Right lobe of liver (tissue), 6 donors: ENCODE measurements at regions not wholly inside any gene's neighbourhood (a gene's known extent, or its start where the extent isn't known, plus 50 kb on each side); places are given as distances from the start of the nearest gene placed in this dataset.

Source experiments
- ATAC-seq, 4 donors: fragments of 200-7000 bp; cut with Tn5 transposase; one replicate each; pipeline ENCODE4 v1.9.1; 2020; ENCODE audit warnings: mild to moderate bottlenecking in 4 of 4, moderate library complexity in 4 of 4
- DNase-seq, 3 donors: peaks; one replicate each; pipeline ENCODE4 v3.0.0-alpha.2; 2020
- H3K27ac ChIP-seq, 3 donors: fragments of 200-600 bp; one replicate each; pipeline ENCODE4 v1.8.0; 2022
- H3K27me3 ChIP-seq, 2 donors: fragments of 200-600 bp; one replicate each; pipeline ENCODE4 v1.8.0; 2022
- H3K36me3 ChIP-seq, 4 donors: fragments of 200-600 bp; sonication (generic) in 1 of 4; one replicate each; pipeline versions ENCODE4 v1.5.1 to v1.8.0; 2017 to 2022; ENCODE audit warnings: control low read depth in 1 of 4
- H3K4me1 ChIP-seq, 4 donors: fragments of 200-600 bp; sonication (generic) in 1 of 4; one replicate each; pipeline versions ENCODE4 v1.5.1 to v1.8.0; 2017 to 2022; ENCODE audit warnings: control low read depth in 1 of 4
- H3K4me3 ChIP-seq, 3 donors: fragments of 200-600 bp; one replicate each; pipeline ENCODE4 v1.8.0; 2022
- H3K9me3 ChIP-seq, 4 donors: fragments of 200-600 bp; sonication (generic) in 1 of 4; one replicate each; pipeline versions ENCODE4 v1.5.1 to v1.8.0; 2017 to 2022; ENCODE audit warnings: control low read depth in 1 of 4
- CTCF ChIP-seq, 4 donors: fragments of 200-600 bp in 3 of 4; fragments of 450-650 bp in 1 of 4; IDR thresholded peaks; one replicate each; pipeline versions ENCODE4 v1.5.1 to v1.8.0; 2016 to 2022; ENCODE audit warnings: antibody characterized with exemption in 4 of 4, mild to moderate bottlenecking in 2 of 4
- POLR2A ChIP-seq: fragments of 450-650 bp; IDR thresholded peaks from one replicate; pipeline ENCODE4 v1.6.1; 2017; ENCODE audit warnings: antibody characterized with exemption, mild to moderate bottlenecking
- WGBS: methylation state at CpG from one replicate; pipeline ENCODE4 v1.1.6; 2018; ENCODE audit warnings: low coverage, low lambda C conversion rate; ENCODE audit not compliant: insufficient coverage; ENCODE audit errors: missing lambda C conversion rate; 5-methylcytosine and 5-hydroxymethylcytosine counted together
- intact Hi-C, 2 donors: fragments of 100-400 bp; cut with DNase I; formaldehyde crosslinking; loops; one replicate each; pipeline versions ENCODE4 v1.11.2 to v1.14.1; 2022
- donor health status: DM: no; HTN: yes; CAD: no.
- donor health status: DM: no; HTN: no; CAD: no.
- donor health status: DM: no; HTN: no; CAD: no.
- donor health status: DM: no; HTN: yes; CAD: no.
- donor health status: DM: no; HTN: yes; CAD: no.

- no peaks in the 10 kb centered on the region for H3K9me3 ChIP-seq
- no peaks in the 10 kb centered on the region for H3K27me3 ChIP-seq
- no peak for TF ChIP-seq POLR2A
- no peak for TF ChIP-seq CTCF (IDR thresholded peaks at IDR 0.05)
- no peak for DNase-seq
- no peaks in the 10 kb centered on the region for H3K4me1 ChIP-seq
- H3K36me3 ChIP-seq, result no peaks in the 10 kb centered on the region
- ATAC-seq, result no peak
- intact Hi-C loops, result no loop called here
- H3K27ac ChIP-seq, result no peak overlapping the region
- no peak overlapping the region for H3K4me3 ChIP-seq
Measured at GRCh38 chr9:80793706-80794105, 895.6 kb downstream of the TLE1 start.

GRCh38 chr9:80792726-80793125 is 896.6 kb downstream of the TLE1 start:
- 52% methylated on average over 3 of the region's 3 CpGs for WGBS
- no peak for ATAC-seq
- no peaks in the 10 kb centered on the region for H3K36me3 ChIP-seq
- intact Hi-C loops, result no loop called here
- no peaks in the 10 kb centered on the region for H3K27me3 ChIP-seq
- no peaks in the 10 kb centered on the region for H3K4me1 ChIP-seq
- no peaks in the 10 kb centered on the region for H3K9me3 ChIP-seq
- H3K4me3 ChIP-seq, result no peak overlapping the region
- no peak overlapping the region for H3K27ac ChIP-seq
- TF ChIP-seq POLR2A, result no peak
- no peak for DNase-seq

GRCh38 chr9:80791836-80792235 is 897.5 kb downstream of the TLE1 start:
- no peak overlapping the region for H3K27ac ChIP-seq
- H3K9me3 ChIP-seq, result no peaks in the 10 kb centered on the region
- ATAC-seq, result no peak
- WGBS, result 25% methylated on average over 2 of the region's 2 CpGs
- H3K27me3 ChIP-seq, result no peaks in the 10 kb centered on the region
- DNase-seq, result no peak
- TF ChIP-seq POLR2A, result no peak
- TF ChIP-seq CTCF (IDR thresholded peaks at IDR 0.05), result no peak
- no peak overlapping the region for H3K4me3 ChIP-seq
- no peaks in the 10 kb centered on the region for H3K4me1 ChIP-seq
- no peaks in the 10 kb centered on the region for H3K36me3 ChIP-seq
- intact Hi-C loops, result no loop called here

- H3K9me3 ChIP-seq, result no peaks in the 10 kb centered on the region
- H3K4me1 ChIP-seq, result no peaks in the 10 kb centered on the region
- no peak for ATAC-seq
- H3K27me3 ChIP-seq, result no peaks in the 10 kb centered on the region
- no peak overlapping the region for H3K4me3 ChIP-seq
- no peak for DNase-seq
- no peaks in the 10 kb centered on the region for H3K36me3 ChIP-seq
- no peak for TF ChIP-seq CTCF (IDR thresholded peaks at IDR 0.05)
- TF ChIP-seq POLR2A, result no peak
- no peak overlapping the region for H3K27ac ChIP-seq
- intact Hi-C loops, result no loop called here
Measured at GRCh38 chr9:80790764-80791163, 898.6 kb downstream of the TLE1 start.

- 43% methylated on average over 5 of the region's 5 CpGs for WGBS
- no peaks in the 10 kb centered on the region for H3K36me3 ChIP-seq
- ATAC-seq (no peak), DNase-seq (no peak)
- H3K9me3 ChIP-seq, result no peaks in the 10 kb centered on the region
- H3K4me3 ChIP-seq, result no peak overlapping the region
- no peaks in the 10 kb centered on the region for H3K4me1 ChIP-seq
- TF ChIP-seq CTCF (IDR thresholded peaks at IDR 0.05) (no peak), POLR2A (no peak)
- no peak overlapping the region for H3K27ac ChIP-seq
- intact Hi-C loops, result no loop called here
- no peaks in the 10 kb centered on the region for H3K27me3 ChIP-seq
Measured at GRCh38 chr9:80789831-80790230, 899.5 kb downstream of the TLE1 start.
